ENCODE measurements at regions not wholly inside any gene's neighbourhood (a gene's known extent, or its start where the extent isn't known, plus 50 kb on each side); places are given as distances from the start of the nearest gene placed in this dataset.
"Not testable (repeated sequence)": the region's sequence is repeated elsewhere in the genome, so short reads cannot be mapped to it uniquely, and the experiment has no call there.

GRCh38 chr11:71154261-71154805, 98.0 kb downstream of the SHANK2 start:
- no peak for TF ChIP-seq CTCF (IDR thresholded peaks at IDR 0.05; ENCODE audit: control insufficient read depth, extremely low read depth, insufficient read depth)
- no peak overlapping the region for H3K4me3 ChIP-seq (ENCODE audit: low read depth, low read length)
- DNase-seq (ENCODE audit: low read depth) = no peak

GRCh38 chr11:71153005-71153390, 99.4 kb downstream of the SHANK2 start:
- TF ChIP-seq CTCF (IDR thresholded peaks at IDR 0.05; ENCODE audit: control insufficient read depth, extremely low read depth, insufficient read depth) = no peak
- peak overlapping the region; percentile 23 for H3K4me3 ChIP-seq (ENCODE audit: low read depth, low read length)
- no peak for DNase-seq (ENCODE audit: low read depth)

- not testable (repeated sequence) for DNase-seq (ENCODE audit: low read depth)
- H3K4me3 ChIP-seq (ENCODE audit: low read depth, low read length) = peak overlapping the region; percentile 23
These were observed 99.9 kb downstream of the SHANK2 start for GRCh38 chr11:71152312-71153004.

GRCh38 chr11:71151561-71151960, 100.8 kb downstream of the SHANK2 start:
- no peak for DNase-seq (ENCODE audit: low read depth)
- no peak overlapping the region for H3K4me3 ChIP-seq (ENCODE audit: low read depth, low read length)
- no peak for TF ChIP-seq CTCF (IDR thresholded peaks at IDR 0.05; ENCODE audit: control insufficient read depth, extremely low read depth, insufficient read depth)

GRCh38 chr11:71150859-71151258, 101.5 kb downstream of the SHANK2 start:
- TF ChIP-seq CTCF (IDR thresholded peaks at IDR 0.05; ENCODE audit: control insufficient read depth, extremely low read depth, insufficient read depth) = no peak
- DNase-seq (ENCODE audit: low read depth) = no peak
- no peak overlapping the region for H3K4me3 ChIP-seq (ENCODE audit: low read depth, low read length)

- H3K4me3 ChIP-seq (ENCODE audit: low read depth, low read length) = no peak overlapping the region
- no peak for DNase-seq (ENCODE audit: low read depth)
- TF ChIP-seq CTCF (IDR thresholded peaks at IDR 0.05; ENCODE audit: control insufficient read depth, extremely low read depth, insufficient read depth) = no peak
These were observed 103.7 kb downstream of the SHANK2 start for GRCh38 chr11:71148716-71149115.

- TF ChIP-seq CTCF (IDR thresholded peaks at IDR 0.05; ENCODE audit: control insufficient read depth, extremely low read depth, insufficient read depth) = no peak
- no peak for DNase-seq (ENCODE audit: low read depth)
- H3K4me3 ChIP-seq (ENCODE audit: low read depth, low read length) = no peak overlapping the region
These were observed 105.0 kb downstream of the SHANK2 start for GRCh38 chr11:71147331-71147730.
